A549 (cell line): ENCODE measurements at regions not wholly inside any gene's neighbourhood (a gene's known extent, or its start where the extent isn't known, plus 50 kb on each side); places are given as distances from the start of the nearest gene placed in this dataset.
"Not testable (repeated sequence)": the region's sequence is repeated elsewhere in the genome, so short reads cannot be mapped to it uniquely, and the experiment has no call there.

ENCODE experiments used
- ATAC-seq, 2 experiments: fragments of 200-7000 bp in 1 of 2; fragments of >200 bp in 1 of 2; cut with Nextera tagmentation in 1 of 2; cut with Tn5 transposase in 1 of 2; 3 replicates each; pipeline versions ENCODE4 v1.8.0 to v1.9.1; 2018 to 2020; ENCODE audit warnings: mild to moderate bottlenecking in 1 of 2, moderate library complexity in 1 of 2
- CTCF ChIA-PET: fragments of 300-600 bp; sonication (Branson Sonifier 250); formaldehyde crosslinking; extraction: SDS; loops from one replicate; lab custom pipeline; 2021; ENCODE audit warnings: antibody characterized with exemption, inconsistent platforms; lab: Yijun Ruan, JAX
- POLR2A ChIA-PET: fragments of 350-600 bp; formaldehyde crosslinking; extraction: SDS; loops from one replicate; lab custom pipeline; 2021; ENCODE audit warnings: antibody characterized with exemption, inconsistent platforms; lab: Yijun Ruan, JAX
- DNase-seq, 2 experiments: peaks; one replicate each; pipeline versions ENCODE4 v3.0.0 to v3.0.0-alpha.2; 2011 to 2016; ENCODE audit warnings: low read depth in 1 of 2, low spot score in 1 of 2
- FAIRE-seq: peaks from 2 replicates; lab custom pipeline; 2011; peaks lifted over from hg19 to GRCh38; lab: Jason Lieb, UNC
- H3K27ac ChIP-seq, 2 experiments: fragments of >200 bp; sonication (Bioruptor Twin); formaldehyde crosslinking; 3 replicates each; pipeline ENCODE4 v1.5.1; 2016 to 2017
- H3K4me1 ChIP-seq: fragments of >200 bp; sonication (Bioruptor Twin); formaldehyde crosslinking; 3 replicates; pipeline ENCODE4 v1.6.1; 2016
- H3K4me2 ChIP-seq: fragments of >200 bp; sonication (Bioruptor Twin); formaldehyde crosslinking; 3 replicates; pipeline ENCODE4 v1.6.1; 2016
- H3K4me3 ChIP-seq: fragments of >200 bp; sonication (Bioruptor Twin); formaldehyde crosslinking; 3 replicates; pipeline ENCODE4 v1.5.1; 2016
- H3K9me3 ChIP-seq: fragments of >200 bp; sonication (Bioruptor Twin); formaldehyde crosslinking; 3 replicates; pipeline ENCODE4 v1.6.1; 2016
- BCL3 ChIP-seq: fragments of >200 bp; sonication (Bioruptor Twin); formaldehyde crosslinking; IDR thresholded peaks from 3 replicates; pipeline ENCODE4 v1.6.1; 2016
- BHLHE40 ChIP-seq: IDR thresholded peaks from 2 replicates; pipeline ENCODE4 v1.6.1; 2012; ENCODE audit warnings: low read depth, low read length, inconsistent platforms
- CBX2 ChIP-seq: fragments of 200-600 bp; sonication (generic); IDR thresholded peaks from 2 replicates; pipeline ENCODE4 v1.6.1; 2016; ENCODE audit warnings: low read depth, mild to moderate bottlenecking, borderline replicate concordance
- CBX8 ChIP-seq: fragments of 200-600 bp; sonication (generic); IDR thresholded peaks from 2 replicates; pipeline ENCODE4 v1.6.1; 2016
- EP300 ChIP-seq, 2 experiments: fragments of >200 bp; sonication (Bioruptor Twin); formaldehyde crosslinking; IDR thresholded peaks; 2 replicates in 1 of 2; 3 replicates in 1 of 2; pipeline ENCODE4 v1.6.1; 2016 to 2017
- FOSL2 ChIP-seq, 2 experiments: fragments of 450-650 bp in 1 of 2; fragments of >200 bp in 1 of 2; sonication (Bioruptor Twin) in 1 of 2; formaldehyde crosslinking; IDR thresholded peaks; 2 replicates each; pipeline versions ENCODE4 v1.5.0 to v1.6.1; 2016 to 2020; ENCODE audit warnings: mild to moderate bottlenecking in 1 of 2, moderate library complexity in 1 of 2
- HMGXB4 ChIP-seq: fragments of 250-450 bp; sonication (Bioruptor Pico); IDR thresholded peaks from 2 replicates; pipeline ENCODE4 v1.5.0; 2021; ENCODE audit warnings: mild to moderate bottlenecking, moderate library complexity, borderline replicate concordance
- JUN ChIP-seq, 2 experiments: fragments of >200 bp; sonication (Bioruptor Twin); formaldehyde crosslinking; IDR thresholded peaks; 2 replicates in 1 of 2; 3 replicates in 1 of 2; pipeline ENCODE4 v1.6.1; 2016 to 2017
- JUNB ChIP-seq: fragments of >200 bp; sonication (Bioruptor Twin); formaldehyde crosslinking; IDR thresholded peaks from 2 replicates; pipeline ENCODE4 v1.6.1; 2016
- KDM1A ChIP-seq: fragments of 200-600 bp; sonication (generic); IDR thresholded peaks from 2 replicates; pipeline ENCODE4 v1.6.1; 2016; ENCODE audit warnings: low read depth, mild to moderate bottlenecking
- RAD21 ChIP-seq, 2 experiments: fragments of >200 bp in 1 of 2; sonication (Bioruptor Twin) in 1 of 2; formaldehyde crosslinking in 1 of 2; IDR thresholded peaks in 1 of 2; conservative IDR thresholded peaks in 1 of 2; 2 replicates in 1 of 2; 3 replicates in 1 of 2; pipeline ENCODE4 v1.6.1; 2012 to 2018; ENCODE audit warnings: inconsistent platforms in 1 of 2
- RCOR1 ChIP-seq: fragments of 150-350 bp; IDR thresholded peaks from 2 replicates; pipeline ENCODE4 v1.6.1; 2014; ENCODE audit warnings: antibody characterized with exemption, low read length, low read depth
- SMC3 ChIP-seq: fragments of >200 bp; sonication (Bioruptor Twin); formaldehyde crosslinking; IDR thresholded peaks from 3 replicates; pipeline ENCODE4 v1.6.1; 2018; ENCODE audit warnings: inconsistent platforms
- TP53 ChIP-seq: fragments of 250-450 bp; sonication (Bioruptor Pico); IDR thresholded peaks from 2 replicates; pipeline ENCODE4 v1.5.0; 2021; ENCODE audit warnings: mild to moderate bottlenecking, moderate library complexity
- ZFP36 ChIP-seq: fragments of 450-650 bp; IDR thresholded peaks from 2 replicates; pipeline ENCODE4 v1.6.1; 2014; ENCODE audit warnings: borderline replicate concordance; ENCODE audit not compliant: partially characterized antibody
- whole genome bisulfite sequencing: methylation state at CpG from one replicate; pipeline ENCODE4 v1.1.6; 2017; ENCODE audit errors: missing lambda C conversion rate; 5-methylcytosine and 5-hydroxymethylcytosine counted together
- TF ChIP-seq, protein P1 (sequence below): fragments of 250-450 bp; sonication (Bioruptor Pico); IDR thresholded peaks from 2 replicates; pipeline ENCODE4 v1.5.0; 2020; ENCODE audit warnings: low read depth, mild to moderate bottlenecking, moderate library complexity
- TF ChIP-seq, protein P2 (sequence below): fragments of 200-600 bp; sonication (generic); IDR thresholded peaks from 2 replicates; pipeline ENCODE4 v1.6.1; 2016; ENCODE audit warnings: antibody characterized with exemption, mild to moderate bottlenecking, moderate library complexity
- TF ChIP-seq, protein P3 (sequence below): fragments of >200 bp; sonication (Bioruptor Twin); formaldehyde crosslinking; IDR thresholded peaks from 3 replicates; pipeline ENCODE4 v1.5.1; 2016
- TF ChIP-seq, protein P4 (sequence below): fragments of 450-650 bp; IDR thresholded peaks from 2 replicates; pipeline ENCODE4 v1.6.1; 2014; ENCODE audit warnings: antibody characterized with exemption

- no peak for DNase-seq
- H3K27ac ChIP-seq = no peak overlapping the region
- TF ChIP-seq BCL3 (no peak), JUNB (no peak), TP53 (no peak), JUN (IDR thresholded peaks at IDR 0.05) (no peak), CBX8 (no peak), BHLHE40 (no peak), FOSL2 (IDR thresholded peaks at IDR 0.05) (no peak), FOSL2 (CRISPR knock-in tag; IDR thresholded peaks at IDR 0.05) (no peak)
- TF ChIP-seq, protein P1, sequence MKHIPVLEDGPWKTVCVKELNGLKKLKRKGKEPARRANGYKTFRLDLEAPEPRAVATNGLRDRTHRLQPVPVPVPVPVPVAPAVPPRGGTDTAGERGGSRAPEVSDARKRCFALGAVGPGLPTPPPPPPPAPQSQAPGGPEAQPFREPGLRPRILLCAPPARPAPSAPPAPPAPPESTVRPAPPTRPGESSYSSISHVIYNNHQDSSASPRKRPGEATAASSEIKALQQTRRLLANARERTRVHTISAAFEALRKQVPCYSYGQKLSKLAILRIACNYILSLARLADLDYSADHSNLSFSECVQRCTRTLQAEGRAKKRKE = no peak
- TF ChIP-seq, protein P2, sequence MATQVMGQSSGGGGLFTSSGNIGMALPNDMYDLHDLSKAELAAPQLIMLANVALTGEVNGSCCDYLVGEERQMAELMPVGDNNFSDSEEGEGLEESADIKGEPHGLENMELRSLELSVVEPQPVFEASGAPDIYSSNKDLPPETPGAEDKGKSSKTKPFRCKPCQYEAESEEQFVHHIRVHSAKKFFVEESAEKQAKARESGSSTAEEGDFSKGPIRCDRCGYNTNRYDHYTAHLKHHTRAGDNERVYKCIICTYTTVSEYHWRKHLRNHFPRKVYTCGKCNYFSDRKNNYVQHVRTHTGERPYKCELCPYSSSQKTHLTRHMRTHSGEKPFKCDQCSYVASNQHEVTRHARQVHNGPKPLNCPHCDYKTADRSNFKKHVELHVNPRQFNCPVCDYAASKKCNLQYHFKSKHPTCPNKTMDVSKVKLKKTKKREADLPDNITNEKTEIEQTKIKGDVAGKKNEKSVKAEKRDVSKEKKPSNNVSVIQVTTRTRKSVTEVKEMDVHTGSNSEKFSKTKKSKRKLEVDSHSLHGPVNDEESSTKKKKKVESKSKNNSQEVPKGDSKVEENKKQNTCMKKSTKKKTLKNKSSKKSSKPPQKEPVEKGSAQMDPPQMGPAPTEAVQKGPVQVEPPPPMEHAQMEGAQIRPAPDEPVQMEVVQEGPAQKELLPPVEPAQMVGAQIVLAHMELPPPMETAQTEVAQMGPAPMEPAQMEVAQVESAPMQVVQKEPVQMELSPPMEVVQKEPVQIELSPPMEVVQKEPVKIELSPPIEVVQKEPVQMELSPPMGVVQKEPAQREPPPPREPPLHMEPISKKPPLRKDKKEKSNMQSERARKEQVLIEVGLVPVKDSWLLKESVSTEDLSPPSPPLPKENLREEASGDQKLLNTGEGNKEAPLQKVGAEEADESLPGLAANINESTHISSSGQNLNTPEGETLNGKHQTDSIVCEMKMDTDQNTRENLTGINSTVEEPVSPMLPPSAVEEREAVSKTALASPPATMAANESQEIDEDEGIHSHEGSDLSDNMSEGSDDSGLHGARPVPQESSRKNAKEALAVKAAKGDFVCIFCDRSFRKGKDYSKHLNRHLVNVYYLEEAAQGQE = no peak
- TF ChIP-seq, protein P3, sequence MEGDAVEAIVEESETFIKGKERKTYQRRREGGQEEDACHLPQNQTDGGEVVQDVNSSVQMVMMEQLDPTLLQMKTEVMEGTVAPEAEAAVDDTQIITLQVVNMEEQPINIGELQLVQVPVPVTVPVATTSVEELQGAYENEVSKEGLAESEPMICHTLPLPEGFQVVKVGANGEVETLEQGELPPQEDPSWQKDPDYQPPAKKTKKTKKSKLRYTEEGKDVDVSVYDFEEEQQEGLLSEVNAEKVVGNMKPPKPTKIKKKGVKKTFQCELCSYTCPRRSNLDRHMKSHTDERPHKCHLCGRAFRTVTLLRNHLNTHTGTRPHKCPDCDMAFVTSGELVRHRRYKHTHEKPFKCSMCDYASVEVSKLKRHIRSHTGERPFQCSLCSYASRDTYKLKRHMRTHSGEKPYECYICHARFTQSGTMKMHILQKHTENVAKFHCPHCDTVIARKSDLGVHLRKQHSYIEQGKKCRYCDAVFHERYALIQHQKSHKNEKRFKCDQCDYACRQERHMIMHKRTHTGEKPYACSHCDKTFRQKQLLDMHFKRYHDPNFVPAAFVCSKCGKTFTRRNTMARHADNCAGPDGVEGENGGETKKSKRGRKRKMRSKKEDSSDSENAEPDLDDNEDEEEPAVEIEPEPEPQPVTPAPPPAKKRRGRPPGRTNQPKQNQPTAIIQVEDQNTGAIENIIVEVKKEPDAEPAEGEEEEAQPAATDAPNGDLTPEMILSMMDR = no peak
- ChIA-PET POLR2A (no interaction called here), CTCF (no interaction called here)
- H3K9me3 ChIP-seq = no peaks in the 10 kb centered on the region
- H3K4me2 ChIP-seq = no peak overlapping the region
- no peak for FAIRE-seq
- H3K4me3 ChIP-seq = no peak overlapping the region
- 21% methylated on average over 3 of the region's 3 CpGs for WGBS
- ATAC-seq = no peak
- H3K4me1 ChIP-seq = no peaks in the 10 kb centered on the region
Measured at GRCh38 chr18:41052625-41053024, 902.4 kb upstream of the PIK3C3 start.

- H3K27ac ChIP-seq, H3K9me3 ChIP-seq, POLR2A ChIA-PET, DNase-seq, ATAC-seq, H3K4me3 ChIP-seq, H3K4me2 ChIP-seq, FAIRE-seq, CTCF ChIA-PET, H3K4me1 ChIP-seq: not testable (repeated sequence)
- WGBS = 46% methylated on average over 16 of the region's 16 CpGs
Measured at GRCh38 chr18:41046250-41046649, 908.8 kb upstream of the PIK3C3 start.

DNA sequence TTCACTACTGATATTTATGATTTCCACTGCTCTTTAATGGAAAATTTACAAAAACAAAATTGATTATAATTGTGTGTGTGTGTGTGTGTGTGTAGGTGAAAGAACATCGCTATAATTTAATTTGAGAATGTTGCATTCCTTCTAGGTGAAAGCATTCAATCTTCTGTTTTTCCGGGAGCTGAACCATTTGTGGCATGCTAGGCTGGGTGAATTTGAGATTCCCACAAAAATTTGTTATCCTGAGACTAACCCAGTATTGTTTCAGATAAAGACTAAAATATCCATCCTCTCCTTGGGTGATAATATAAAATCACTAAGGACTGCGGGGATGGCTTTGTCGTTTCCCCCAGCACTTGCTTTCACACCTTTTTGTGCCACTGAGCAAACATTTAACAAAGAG, 911.2 kb upstream of the PIK3C3 start:
- ChIA-PET CTCF (no interaction called here), POLR2A (no interaction called here)
- DNase-seq (no peak), FAIRE-seq (no peak), ATAC-seq (no peak)
- H3K4me2 ChIP-seq = no peak overlapping the region
- WGBS = 9% methylated on average over 4 of the region's 4 CpGs
- H3K9me3 ChIP-seq = no peaks in the 10 kb centered on the region
- H3K27ac ChIP-seq = no peak overlapping the region
- no peaks in the 10 kb centered on the region for H3K4me1 ChIP-seq
- H3K4me3 ChIP-seq = no peak overlapping the region
- TF ChIP-seq KDM1A (no peak), CBX2 (no peak), SMC3 (no peak), HMGXB4 (no peak), EP300 (IDR thresholded peaks at IDR 0.05) (no peak), RCOR1 (no peak), JUNB (no peak), ZFP36 (no peak), RAD21 (conservative IDR thresholded peaks at IDR 0.05 in 1 of 2, IDR thresholded peaks at IDR 0.05 in 1 of 2) (no peak)
- TF ChIP-seq, protein P2 = no peak
- TF ChIP-seq, protein P4, sequence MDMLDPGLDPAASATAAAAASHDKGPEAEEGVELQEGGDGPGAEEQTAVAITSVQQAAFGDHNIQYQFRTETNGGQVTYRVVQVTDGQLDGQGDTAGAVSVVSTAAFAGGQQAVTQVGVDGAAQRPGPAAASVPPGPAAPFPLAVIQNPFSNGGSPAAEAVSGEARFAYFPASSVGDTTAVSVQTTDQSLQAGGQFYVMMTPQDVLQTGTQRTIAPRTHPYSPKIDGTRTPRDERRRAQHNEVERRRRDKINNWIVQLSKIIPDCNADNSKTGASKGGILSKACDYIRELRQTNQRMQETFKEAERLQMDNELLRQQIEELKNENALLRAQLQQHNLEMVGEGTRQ = no peak
